ENCODE measurements at regions not wholly inside any gene's neighbourhood (a gene's known extent, or its start where the extent isn't known, plus 50 kb on each side); places are given as distances from the start of the nearest gene placed in this dataset.
"Not testable (repeated sequence)": the region's sequence is repeated elsewhere in the genome, so short reads cannot be mapped to it uniquely, and the experiment has no call there.

DNA sequence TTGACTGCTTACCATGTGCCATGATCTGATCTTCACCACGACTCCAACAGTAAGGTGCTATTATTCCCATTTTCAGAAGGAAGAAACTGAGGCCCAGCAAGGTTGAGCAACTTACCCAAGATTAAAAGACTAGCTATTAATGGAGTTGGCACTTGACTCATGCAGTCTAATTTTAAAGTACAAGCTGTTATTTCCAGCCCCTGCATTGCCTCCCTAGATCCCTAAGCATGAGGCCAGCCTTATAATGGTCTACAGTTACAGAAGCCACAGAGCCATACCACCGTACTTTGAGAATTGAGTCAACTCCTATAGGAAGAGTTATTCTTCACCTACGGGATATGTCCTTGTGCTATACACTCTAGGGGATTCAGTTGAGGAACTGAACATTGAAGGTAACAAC lies 66.7 kb upstream of the RBM19 start:
- 95% methylated on average over 3 of the region's 3 CpGs for WGBS
- intact Hi-C loops (cut with DNase I) = no loop called here
- H3K27me3 ChIP-seq (replicated peaks; ENCODE audit: insufficient read depth) = no peaks in the 10 kb centered on the region

DNA sequence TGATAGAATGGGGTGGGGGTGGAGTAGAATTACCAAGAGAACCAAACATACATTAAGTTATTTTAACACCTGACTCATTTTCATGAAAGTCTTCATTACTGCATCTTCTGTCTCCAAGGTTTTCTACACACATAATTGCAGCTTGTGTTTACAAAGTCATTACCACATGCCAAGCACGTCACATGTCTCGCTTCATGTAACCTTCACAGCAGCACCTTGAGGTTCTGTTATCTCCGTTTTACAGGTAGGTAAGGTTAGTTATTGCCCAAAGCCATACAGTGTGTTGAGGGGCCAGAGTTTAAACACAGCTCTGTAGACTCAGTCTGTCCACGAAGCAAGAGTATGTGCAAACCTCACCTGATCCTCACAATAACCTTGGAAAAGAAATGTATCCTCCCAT lies 64.3 kb upstream of the RBM19 start:
- TF ChIP-seq, protein P1, sequence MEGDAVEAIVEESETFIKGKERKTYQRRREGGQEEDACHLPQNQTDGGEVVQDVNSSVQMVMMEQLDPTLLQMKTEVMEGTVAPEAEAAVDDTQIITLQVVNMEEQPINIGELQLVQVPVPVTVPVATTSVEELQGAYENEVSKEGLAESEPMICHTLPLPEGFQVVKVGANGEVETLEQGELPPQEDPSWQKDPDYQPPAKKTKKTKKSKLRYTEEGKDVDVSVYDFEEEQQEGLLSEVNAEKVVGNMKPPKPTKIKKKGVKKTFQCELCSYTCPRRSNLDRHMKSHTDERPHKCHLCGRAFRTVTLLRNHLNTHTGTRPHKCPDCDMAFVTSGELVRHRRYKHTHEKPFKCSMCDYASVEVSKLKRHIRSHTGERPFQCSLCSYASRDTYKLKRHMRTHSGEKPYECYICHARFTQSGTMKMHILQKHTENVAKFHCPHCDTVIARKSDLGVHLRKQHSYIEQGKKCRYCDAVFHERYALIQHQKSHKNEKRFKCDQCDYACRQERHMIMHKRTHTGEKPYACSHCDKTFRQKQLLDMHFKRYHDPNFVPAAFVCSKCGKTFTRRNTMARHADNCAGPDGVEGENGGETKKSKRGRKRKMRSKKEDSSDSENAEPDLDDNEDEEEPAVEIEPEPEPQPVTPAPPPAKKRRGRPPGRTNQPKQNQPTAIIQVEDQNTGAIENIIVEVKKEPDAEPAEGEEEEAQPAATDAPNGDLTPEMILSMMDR (IDR thresholded peaks at IDR 0.05) = no peak
- TF ChIP-seq POLR2AphosphoS5 (IDR thresholded peaks at IDR 0.05) = no peak
- TF ChIP-seq POLR2A (IDR thresholded peaks at IDR 0.05) = no peak
- no peaks in the 10 kb centered on the region for H3K9me3 ChIP-seq
- no peaks in the 10 kb centered on the region for H3K36me3 ChIP-seq
- no peak overlapping the region for H3K27ac ChIP-seq
- 55% methylated on average over 4 of the region's 4 CpGs for WGBS
- no peaks in the 10 kb centered on the region for H3K4me1 ChIP-seq (replicated peaks)
- intact Hi-C loops (cut with DNase I) = no loop called here
- DNase-seq (ENCODE audit: low spot score) = no peak
- H3K27me3 ChIP-seq (replicated peaks; ENCODE audit: insufficient read depth) = no peaks in the 10 kb centered on the region
- H3K4me3 ChIP-seq = no peak overlapping the region

More for the DNA sequence above, 66.7 kb upstream of the RBM19 start:
- H3K4me3 ChIP-seq = no peak overlapping the region
- no peaks in the 10 kb centered on the region for H3K36me3 ChIP-seq
- no peak overlapping the region for H3K27ac ChIP-seq
- TF ChIP-seq POLR2A (IDR thresholded peaks at IDR 0.05) = no peak
- TF ChIP-seq, protein P1 (IDR thresholded peaks at IDR 0.05) = no peak
- TF ChIP-seq POLR2AphosphoS5 (IDR thresholded peaks at IDR 0.05) = no peak
- no peak for DNase-seq (ENCODE audit: low spot score)
- no peaks in the 10 kb centered on the region for H3K9me3 ChIP-seq
- H3K4me1 ChIP-seq (replicated peaks) = no peaks in the 10 kb centered on the region

DNA sequence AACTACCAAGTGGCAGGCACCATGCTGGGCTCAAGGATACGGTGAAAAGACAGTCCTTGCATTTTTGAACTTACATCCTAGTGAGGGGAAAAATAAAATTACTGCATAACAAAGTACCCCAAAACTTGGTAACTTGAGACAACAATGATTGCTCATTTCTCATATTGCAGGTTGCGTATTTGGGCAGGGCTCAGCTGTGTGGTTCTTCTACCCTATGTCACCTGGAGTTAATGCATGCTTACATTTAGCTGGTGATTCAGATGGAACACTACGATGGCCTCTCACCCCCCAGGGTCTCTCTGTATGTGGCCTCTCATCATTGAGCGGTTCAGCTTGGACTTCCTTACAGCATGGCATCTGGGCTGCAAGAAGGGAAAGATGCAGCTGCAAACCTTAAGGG lies 60.7 kb upstream of the RBM19 start:
- no peak for TF ChIP-seq POLR2A (IDR thresholded peaks at IDR 0.05)
- TF ChIP-seq, protein P1 (IDR thresholded peaks at IDR 0.05) = no peak
- no peak for TF ChIP-seq POLR2AphosphoS5 (IDR thresholded peaks at IDR 0.05)
- Histone ChIP-seq H3K27ac (no peak overlapping the region), H3K36me3 (no peaks in the 10 kb centered on the region), H3K4me3 (no peak overlapping the region), H3K9me3 (no peaks in the 10 kb centered on the region), H3K4me1 (replicated peaks) (no peaks in the 10 kb centered on the region), H3K27me3 (replicated peaks; ENCODE audit: insufficient read depth) (no peaks in the 10 kb centered on the region)
- intact Hi-C loops (cut with DNase I) = no loop called here
- WGBS = 90% methylated on average over 4 of the region's 4 CpGs
- no peak for DNase-seq (ENCODE audit: low spot score)

DNA sequence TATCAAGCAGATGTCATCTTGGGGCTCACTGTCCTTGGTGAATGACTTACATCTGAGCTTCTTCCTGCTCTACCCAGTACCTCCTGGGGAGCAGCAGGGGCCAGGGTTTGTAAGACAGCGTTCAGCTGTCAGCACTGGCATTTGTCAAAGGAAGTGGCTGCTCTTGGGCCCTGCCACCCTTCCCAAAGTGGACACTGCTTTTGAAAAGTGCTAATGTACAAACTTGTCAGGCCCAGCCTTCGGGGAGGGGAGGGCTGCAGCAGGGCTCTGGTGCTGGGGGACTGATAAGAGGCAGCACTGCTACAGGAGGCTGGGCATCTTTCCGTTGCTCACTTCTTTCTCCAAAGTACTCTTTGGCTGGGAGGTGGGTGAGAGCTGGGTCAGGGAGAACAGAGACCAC lies 59.8 kb upstream of the RBM19 start:
- WGBS = 63% methylated on average over 3 of the region's 3 CpGs
- DNase-seq (ENCODE audit: low spot score) = no peak
- H3K27me3 ChIP-seq (replicated peaks; ENCODE audit: insufficient read depth) = no peaks in the 10 kb centered on the region
- no peak overlapping the region for H3K27ac ChIP-seq
- TF ChIP-seq POLR2AphosphoS5 (IDR thresholded peaks at IDR 0.05) (no peak), POLR2A (IDR thresholded peaks at IDR 0.05) (no peak)
- TF ChIP-seq, protein P1 (IDR thresholded peaks at IDR 0.05) = no peak
- no peaks in the 10 kb centered on the region for H3K9me3 ChIP-seq
- no peaks in the 10 kb centered on the region for H3K4me1 ChIP-seq (replicated peaks)
- H3K4me3 ChIP-seq = no peak overlapping the region
- intact Hi-C loops (cut with DNase I) = no loop called here
- no peaks in the 10 kb centered on the region for H3K36me3 ChIP-seq

DNA sequence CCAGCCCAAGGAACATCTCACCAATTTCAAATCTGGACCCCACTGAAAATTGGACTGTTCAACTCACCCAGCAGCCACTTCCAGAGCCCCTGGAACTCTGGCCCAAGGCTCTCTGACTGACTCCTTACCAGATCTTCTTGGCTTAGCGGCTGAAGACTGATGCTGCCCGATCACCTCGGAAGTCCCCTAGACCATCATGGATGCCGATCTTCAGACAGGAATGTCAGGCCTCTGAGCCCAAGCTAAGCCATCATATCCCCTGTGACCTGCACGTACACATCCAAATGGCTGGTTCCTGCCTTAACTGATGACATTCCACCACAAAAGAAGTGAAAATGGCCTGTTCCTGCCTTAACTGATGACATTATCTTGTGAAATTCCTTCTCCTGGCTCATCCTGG lies 56.0 kb upstream of the RBM19 start:
- H3K27ac ChIP-seq; intact Hi-C loops (cut with DNase I); H3K4me3 ChIP-seq; H3K36me3 ChIP-seq; DNase-seq (ENCODE audit: low spot score); H3K4me1 ChIP-seq (replicated peaks); H3K9me3 ChIP-seq; H3K27me3 ChIP-seq (replicated peaks; ENCODE audit: insufficient read depth): not testable (repeated sequence)
- WGBS = 82% methylated on average over 5 of the region's 5 CpGs

Measured in prostate gland (tissue), 2 donors.